GM21825 (cell line): ENCODE measurements at regions not wholly inside any gene's neighbourhood (a gene's known extent, or its start where the extent isn't known, plus 50 kb on each side); places are given as distances from the start of the nearest gene placed in this dataset.
A peak's percentile ranks its signal among the peaks of the same experiment; 100 is the strongest.
"Not testable (repeated sequence)": the region's sequence is repeated elsewhere in the genome, so short reads cannot be mapped to it uniquely, and the experiment has no call there.

Experiments
- ATAC-seq: cut with Tn5 transposase; IDR thresholded peaks from one replicate; pipeline ENCODE4 v1.9.1; 2021; ENCODE audit warnings: mild to moderate bottlenecking, moderate library complexity; ENCODE audit not compliant: unreplicated experiment

GRCh38 chr20:28562510-28562898 lies 2695.0 kb upstream of the DEFB115 start:
- ATAC-seq = no peak

GRCh38 chr20:28562899-28563521 lies 2694.5 kb upstream of the DEFB115 start:
- ATAC-seq = not testable (repeated sequence)

- ATAC-seq = not testable (repeated sequence)
These were observed 2693.4 kb upstream of the DEFB115 start for GRCh38 chr20:28564024-28564423.

GRCh38 chr20:28564688-28565463 lies 2692.6 kb upstream of the DEFB115 start:
- ATAC-seq = not testable (repeated sequence)

- not testable (repeated sequence) for ATAC-seq
These were observed 2681.5 kb upstream of the DEFB115 start for GRCh38 chr20:28575991-28576390.

GRCh38 chr20:28591680-28592079 lies 2665.8 kb upstream of the DEFB115 start:
- not testable (repeated sequence) for ATAC-seq

GRCh38 chr20:28593383-28593782 lies 2664.1 kb upstream of the DEFB115 start:
- ATAC-seq = not testable (repeated sequence)

- ATAC-seq = not testable (repeated sequence)
These were observed 2663.0 kb upstream of the DEFB115 start for GRCh38 chr20:28594476-28594875.

GRCh38 chr20:28602006-28602402 lies 2655.5 kb upstream of the DEFB115 start:
- ATAC-seq = not testable (repeated sequence)

GRCh38 chr20:28602403-28603217 lies 2654.9 kb upstream of the DEFB115 start:
- ATAC-seq = peak; percentile 99

GRCh38 chr20:28603218-28603577 lies 2654.3 kb upstream of the DEFB115 start:
- ATAC-seq = not testable (repeated sequence)

- ATAC-seq = no peak
These were observed 2641.1 kb upstream of the DEFB115 start for GRCh38 chr20:28616354-28616753.

- not testable (repeated sequence) for ATAC-seq
These were observed 2637.4 kb upstream of the DEFB115 start for GRCh38 chr20:28619956-28620651.

GRCh38 chr20:28625112-28625511 lies 2632.4 kb upstream of the DEFB115 start:
- not testable (repeated sequence) for ATAC-seq

GRCh38 chr20:28640831-28641230 lies 2616.6 kb upstream of the DEFB115 start:
- not testable (repeated sequence) for ATAC-seq
